HG03139 (cell line): ENCODE measurements at regions not wholly inside any gene's neighbourhood (a gene's known extent, or its start where the extent isn't known, plus 50 kb on each side); places are given as distances from the start of the nearest gene placed in this dataset.

Source experiments
- ATAC-seq: cut with Tn5 transposase; IDR thresholded peaks from one replicate; pipeline ENCODE4 v1.9.1; 2021; ENCODE audit not compliant: unreplicated experiment

DNA sequence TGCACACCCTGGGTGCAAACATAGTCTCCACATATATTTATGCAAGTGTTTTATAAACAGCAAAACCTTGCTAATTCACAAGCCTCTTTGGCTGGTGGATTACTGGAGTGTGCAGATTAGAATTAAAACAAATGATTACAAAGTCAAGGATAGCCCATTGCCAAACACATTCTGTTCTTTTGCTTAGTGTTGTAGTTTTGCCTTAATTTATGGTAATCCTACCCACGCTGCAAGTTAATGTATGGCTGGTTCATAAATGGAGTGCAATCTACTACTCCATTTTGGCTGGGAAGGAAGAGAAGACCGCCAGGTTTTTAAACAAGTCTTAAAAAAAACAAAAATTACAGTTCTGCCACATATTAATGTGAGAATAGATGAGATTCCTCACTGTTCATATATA lies 883.1 kb upstream of the KLHL29 start:
- no peak for ATAC-seq

DNA sequence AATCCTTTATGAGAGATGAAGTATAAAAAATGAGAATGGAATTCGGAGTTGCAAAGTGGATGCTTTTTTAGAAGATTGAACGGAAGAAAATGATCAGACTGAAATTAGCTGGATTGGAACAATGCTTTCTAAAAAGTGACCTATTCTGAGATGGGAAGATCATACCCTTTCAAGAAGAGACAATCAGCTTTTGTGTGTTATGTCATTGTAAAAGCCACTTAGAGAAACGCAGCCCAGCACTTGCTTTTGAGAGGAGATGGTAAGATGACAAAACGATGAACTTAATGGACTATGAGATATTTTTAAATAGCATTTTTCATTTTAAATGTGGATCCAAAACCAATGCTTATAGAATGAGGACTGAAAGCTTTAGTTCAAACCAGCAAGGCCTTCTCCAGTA lies 871.4 kb upstream of the KLHL29 start:
- ATAC-seq: no peak

DNA sequence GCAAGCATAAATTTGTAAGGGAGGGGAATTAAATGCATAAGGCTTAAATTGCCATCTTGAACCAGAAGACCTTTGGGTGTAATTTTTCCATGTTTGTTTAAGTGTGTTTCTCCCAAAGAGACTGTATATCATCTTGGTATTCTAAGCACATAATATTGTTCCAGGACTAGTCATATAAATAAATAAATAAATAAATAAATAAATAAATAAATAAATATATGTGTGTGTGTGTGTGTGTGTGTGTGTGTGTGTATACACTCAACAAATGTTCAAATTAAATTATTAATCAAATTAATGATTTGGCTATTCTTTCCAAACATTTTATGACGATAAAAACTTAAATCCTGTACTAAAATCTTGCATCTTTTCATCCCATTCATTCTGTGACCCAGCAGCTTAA lies 867.8 kb upstream of the KLHL29 start:
- no peak for ATAC-seq

DNA sequence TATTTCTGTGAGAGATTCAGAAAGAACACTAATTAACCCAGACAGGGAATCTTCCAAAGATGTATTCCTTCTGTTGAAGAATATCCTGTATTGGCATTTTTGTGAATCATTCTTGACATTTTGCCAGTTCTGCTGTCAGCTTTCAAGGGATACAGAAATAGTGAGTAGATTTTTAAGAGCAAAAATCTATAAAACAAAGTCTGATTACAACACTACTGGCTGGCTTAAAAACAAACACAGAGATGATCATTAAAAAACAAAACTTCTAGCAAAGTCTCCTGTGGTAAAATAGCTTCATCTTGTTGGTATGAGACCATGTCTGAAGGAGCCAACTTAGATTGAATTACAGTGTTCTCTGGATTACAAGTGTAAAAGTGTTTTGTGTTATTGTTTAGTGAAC lies 866.3 kb upstream of the KLHL29 start:
- ATAC-seq: no peak

DNA sequence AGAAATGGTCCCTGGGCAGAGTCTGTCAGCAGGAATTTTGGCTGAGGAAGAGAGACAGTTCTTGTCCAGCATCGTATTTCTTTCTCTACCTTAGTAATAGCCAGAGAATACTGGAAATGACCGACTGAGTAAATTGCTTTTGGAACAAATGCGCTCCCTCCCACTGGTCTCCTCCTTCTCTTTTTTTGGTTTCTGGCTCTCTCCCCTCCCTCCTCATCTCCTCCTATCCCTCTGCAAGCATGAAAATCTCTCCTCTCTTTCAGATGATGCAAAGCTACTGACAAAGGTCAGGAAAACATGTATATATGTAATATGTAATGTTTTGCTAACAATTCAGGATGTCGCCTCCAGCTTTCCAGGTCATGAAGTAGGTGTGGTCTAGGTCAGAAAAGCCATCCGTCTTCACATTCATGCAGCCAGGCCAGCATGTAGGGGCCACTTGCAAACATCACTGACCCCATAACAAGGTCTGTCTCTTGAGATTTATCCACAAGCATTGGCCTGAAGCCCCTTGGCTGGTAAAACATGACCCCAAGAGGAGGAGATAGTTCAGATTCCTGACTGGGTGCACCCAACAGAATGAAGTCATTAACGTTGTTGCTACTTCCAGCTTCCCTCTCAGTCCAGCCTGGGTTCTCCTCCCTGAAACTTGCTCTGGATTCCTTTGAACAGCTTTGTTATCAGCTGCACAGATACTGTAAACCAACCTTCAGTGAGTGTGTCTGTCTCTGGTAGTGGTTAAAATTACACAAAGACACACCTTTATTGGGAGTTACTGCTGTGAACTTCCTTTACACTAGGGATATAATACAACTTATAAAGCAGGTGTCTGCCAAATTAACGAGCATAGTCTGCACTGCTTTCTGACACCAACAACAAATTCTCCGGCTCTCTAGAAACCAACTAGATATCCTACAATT lies 864.4 kb upstream of the KLHL29 start:
- no peak for ATAC-seq

DNA sequence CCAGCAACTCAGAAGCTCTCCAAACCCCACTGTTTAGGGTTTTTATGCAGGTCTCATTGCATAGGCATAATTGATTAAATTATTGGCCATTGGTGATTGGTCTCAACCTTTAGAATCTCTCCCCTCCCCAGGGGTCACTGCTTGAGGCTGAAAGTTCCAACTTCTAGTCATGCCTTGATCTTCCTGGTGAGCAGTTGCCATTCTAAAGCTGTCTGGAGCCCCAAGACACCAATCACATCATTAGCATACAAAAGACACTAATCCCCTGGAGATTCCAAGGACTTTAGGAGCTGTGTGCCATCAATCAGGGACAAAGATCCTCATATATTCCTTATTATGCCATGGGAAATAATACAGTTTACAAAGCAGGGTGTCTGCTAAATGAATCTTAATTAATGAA lies 863.4 kb upstream of the KLHL29 start:
- ATAC-seq: no peak

DNA sequence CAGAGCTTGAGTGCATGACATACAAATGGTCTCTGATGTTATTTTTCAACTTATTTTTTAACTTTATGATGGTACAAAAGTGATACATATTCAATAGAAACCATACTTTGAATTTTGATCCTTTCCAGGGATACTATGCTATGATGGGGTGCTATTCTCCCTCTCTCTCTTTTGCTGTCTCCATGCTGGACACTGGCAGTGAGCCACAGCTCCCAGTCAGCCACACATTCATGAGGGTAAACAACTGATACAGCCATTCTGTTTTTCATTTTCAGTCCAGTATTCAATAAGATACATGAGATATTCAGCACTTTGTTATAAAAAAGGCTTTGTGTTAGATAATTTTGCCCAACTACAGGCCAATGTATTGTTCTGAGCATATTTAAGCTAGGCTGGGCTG lies 859.3 kb upstream of the KLHL29 start:
- ATAC-seq: no peak

DNA sequence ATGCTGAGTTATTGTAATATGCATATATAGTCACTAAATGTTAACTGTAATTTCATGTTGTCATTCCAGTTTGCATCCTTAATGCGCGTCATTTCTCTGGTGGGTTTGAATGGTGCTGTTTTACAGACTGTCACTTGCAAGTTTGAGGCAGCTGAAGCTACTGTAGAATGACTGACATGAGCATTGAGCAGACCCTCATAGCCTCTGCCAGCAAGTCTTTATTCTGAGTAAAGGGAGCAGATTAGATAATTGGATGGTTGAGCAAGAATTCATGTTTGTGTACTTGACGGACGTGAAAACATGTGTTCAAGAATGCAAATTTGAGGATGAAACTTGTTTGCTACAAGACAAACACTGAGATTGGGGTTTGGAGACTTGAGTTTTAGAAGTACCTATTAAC lies 854.8 kb upstream of the KLHL29 start:
- no peak for ATAC-seq

DNA sequence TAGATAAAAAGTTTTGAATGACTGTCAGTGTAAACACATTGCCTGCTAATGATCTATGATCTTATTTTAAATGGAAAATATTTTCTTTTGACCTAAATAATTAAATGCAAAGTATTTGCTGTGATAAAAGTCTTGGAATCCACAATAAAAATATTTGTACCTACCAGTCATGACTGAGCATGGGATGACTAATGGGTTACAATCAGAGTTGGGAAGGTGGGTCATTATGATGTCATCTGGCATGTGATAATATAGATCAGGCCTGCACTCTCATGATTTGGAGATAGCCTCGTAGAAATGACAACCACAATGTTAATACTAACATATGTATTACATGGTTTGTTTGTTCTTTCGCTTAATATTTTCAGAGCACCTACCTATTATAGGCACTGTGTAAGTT lies 848.8 kb upstream of the KLHL29 start:
- no peak for ATAC-seq

DNA sequence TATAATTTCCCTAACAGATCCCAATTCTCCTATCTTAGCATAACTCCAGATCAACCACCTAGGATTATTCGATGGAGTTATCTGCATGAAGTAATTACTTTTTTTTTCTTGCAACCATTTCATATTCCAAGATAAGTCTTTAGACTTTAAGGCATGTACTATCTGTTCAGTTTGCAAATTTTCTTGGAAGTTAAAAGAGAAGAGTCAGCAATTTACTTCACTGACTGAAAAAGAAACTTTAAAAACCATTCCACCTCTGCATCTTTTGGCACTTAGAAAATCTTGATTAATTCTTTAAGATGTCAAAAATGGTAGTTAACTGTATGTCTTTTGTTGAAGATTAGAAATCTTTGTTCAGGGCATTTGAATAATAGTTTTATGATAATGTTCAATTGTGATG lies 830.5 kb upstream of the KLHL29 start:
- no peak for ATAC-seq

DNA sequence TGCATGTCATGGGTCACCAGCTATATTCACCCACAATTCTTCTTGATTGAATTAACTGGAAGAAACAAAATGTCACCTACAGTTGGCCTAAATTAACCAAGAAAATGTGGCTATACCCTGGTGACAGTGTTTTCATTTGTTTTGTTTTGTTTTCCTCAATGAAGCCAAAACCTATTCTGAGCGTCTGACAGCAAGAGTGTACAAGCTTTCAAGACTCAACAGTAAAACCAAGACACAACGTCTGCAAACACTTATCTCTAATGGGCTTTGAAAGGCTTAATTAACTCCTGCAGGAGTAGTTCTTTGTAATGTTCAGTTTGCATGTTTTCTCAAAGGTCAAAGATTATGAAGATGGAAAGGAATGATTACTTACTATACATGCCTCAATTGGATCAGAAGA lies 827.6 kb upstream of the KLHL29 start:
- no peak for ATAC-seq

DNA sequence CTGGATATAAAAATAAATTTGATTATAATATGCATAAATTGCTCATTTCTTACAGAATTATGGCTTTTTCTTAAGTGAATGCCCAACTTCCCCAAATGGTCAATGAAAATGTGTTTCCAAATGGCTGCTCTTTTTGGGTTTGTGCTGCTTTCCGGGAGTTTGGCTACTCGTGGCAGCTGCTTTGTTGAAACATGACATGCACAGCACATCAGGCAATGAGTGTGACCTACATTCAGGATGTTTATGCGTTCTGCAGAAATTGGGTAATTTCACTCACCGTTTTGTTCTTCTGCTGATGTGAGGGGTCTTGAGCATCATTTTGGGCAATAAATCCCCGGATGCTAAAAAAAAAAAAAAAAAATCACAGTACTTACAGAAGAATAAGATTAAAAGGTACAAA lies 825.0 kb upstream of the KLHL29 start:
- no peak for ATAC-seq

DNA sequence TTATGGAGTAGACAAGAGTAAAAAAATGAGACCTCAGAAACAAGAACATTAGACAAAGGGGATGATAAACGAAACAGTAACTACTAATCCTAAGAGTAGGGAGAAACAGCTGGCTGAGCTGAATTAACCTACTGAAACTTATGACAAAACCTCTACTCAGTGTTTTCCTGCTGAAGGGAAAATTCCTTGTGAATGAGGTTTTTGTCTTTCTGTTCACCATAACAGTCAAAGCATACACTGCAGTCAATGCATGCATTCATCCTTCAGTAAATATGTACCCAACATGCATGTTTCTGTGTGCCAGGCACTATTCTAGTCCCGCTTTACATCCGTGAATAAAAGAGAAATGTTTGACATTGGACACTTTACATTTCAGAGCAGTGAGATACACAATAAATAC lies 805.6 kb upstream of the KLHL29 start:
- ATAC-seq: no peak

DNA sequence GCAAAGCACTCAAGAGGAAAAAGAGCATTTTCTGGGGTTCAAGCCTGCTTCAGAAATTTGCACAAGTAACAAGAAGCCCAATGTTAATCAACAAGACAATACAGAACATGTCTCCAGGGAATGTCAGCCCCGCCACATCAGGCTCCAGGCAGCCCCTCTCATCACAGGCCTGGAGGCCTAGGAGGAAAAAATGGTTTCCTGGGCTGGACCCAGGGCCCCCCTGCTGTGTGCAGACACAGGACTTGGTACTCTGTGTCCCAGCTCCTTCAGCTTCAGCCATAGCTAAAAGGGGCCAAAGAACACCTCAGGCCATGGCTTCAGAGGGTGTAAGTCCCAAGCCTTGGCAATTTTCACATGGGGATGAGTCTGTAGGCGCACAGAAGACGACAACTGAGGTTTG lies 802.9 kb upstream of the KLHL29 start:
- ATAC-seq: no peak

DNA sequence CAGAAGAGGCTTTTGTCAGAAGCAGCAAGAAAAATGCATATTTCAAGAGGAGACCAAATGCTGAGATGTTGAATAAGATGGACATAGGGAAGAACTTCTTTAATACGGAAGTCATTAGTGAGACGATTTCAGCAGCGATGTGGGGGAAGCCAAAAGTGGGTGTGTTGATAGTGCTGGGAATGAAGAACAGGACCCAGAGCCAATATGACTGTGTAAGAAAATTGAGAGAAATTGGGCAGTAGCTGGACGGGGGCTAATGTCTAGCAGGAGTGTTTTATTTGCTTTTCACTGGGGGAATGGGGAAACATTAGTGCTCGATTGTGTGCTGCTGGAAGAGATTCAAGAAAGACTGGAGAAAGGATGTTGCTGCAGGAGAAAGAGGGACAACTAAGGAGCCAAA lies 788.7 kb upstream of the KLHL29 start:
- no peak for ATAC-seq

DNA sequence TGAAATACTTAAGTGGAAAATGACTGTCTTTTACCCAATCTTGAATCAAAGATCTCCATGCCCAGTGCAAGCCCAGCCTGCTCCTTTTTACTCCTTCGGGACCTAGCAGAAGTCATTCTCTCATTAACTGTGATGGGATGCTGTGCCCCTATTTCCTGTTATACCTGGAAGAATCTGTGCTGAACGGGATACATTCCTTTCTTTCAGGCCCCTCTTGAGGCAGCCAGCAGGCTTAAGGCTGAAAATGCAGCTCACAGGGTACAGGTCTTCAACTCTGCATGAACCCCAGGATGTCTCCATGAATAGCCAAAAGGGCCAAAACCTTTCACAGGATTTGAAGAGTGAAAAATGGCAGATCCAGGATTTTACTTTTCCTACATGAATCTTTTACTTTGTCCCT lies 784.8 kb upstream of the KLHL29 start:
- ATAC-seq: no peak

DNA sequence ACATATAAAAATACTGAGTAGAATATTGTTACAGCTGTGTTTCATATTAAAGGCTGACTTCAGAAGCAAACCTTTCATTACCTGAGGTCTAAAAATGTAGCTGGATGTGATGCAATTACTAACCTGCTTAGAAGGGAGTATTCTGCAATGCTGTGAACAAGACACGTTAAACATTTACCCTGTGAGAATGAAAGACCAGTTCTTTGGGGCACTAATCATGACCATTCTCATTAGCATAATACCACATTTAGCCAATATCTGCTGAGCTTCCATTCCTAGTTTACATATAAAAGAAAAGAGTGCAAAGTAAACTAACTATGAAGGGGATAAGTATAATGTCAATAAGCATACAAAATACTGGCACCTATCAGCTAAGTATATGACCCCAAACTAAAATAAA lies 784.0 kb upstream of the KLHL29 start:
- no peak for ATAC-seq

DNA sequence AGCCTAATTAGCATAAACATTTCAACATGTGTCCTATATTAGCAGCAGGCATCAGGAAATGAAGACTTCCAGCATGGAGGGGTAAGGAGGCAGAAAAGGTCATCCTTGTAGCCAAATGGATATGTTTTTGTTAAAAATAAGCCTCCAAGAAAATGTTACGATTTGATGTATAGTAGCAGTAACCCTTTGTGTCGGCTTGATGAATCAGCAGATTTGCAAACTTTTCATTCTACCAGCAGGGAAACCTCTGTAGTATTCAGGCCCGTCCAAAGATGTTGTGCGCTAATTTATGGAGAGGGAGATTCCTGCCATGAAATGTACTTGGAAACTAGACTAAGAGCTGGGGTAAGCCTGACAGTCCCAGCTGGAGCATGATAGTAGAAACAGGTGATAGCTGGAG lies 780.8 kb upstream of the KLHL29 start:
- ATAC-seq: no peak

DNA sequence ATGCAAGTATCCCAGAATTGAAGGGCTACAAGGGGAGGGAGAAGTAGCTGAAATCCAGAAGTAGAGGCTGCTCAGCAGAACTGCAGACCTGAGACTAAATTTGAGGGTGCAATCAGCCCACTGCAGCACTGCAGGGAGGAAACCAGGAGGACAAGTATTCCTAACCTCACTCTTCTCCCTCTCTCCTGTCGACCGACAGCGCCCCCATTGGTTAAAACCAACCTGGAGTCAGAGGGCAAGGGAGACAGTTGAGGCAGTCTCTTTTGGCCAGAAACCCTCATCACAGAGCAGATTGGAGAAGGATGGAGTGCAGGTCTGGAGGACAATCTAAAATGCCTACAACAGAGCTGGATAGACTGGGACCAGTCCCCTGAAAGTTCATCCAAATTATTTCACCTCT lies 768.9 kb upstream of the KLHL29 start:
- no peak for ATAC-seq

DNA sequence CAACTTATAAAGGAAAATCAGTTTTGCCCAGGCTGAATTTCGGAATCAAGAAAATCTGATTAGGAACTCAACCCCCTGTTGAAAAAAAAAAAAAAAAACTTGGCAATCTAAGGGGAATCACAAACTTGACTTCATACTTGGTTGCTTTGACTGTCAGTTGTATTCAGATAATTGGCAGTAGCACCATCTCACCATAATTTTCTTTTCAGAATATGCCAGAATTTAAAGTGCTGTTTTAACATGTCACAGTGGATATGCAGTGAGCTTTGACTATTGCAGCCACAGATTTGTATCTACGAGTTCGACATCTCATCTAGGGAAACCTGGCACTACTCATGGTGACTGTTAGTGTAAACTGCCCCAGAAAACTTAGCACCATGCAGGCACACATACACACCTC lies 761.4 kb upstream of the KLHL29 start:
- no peak for ATAC-seq

DNA sequence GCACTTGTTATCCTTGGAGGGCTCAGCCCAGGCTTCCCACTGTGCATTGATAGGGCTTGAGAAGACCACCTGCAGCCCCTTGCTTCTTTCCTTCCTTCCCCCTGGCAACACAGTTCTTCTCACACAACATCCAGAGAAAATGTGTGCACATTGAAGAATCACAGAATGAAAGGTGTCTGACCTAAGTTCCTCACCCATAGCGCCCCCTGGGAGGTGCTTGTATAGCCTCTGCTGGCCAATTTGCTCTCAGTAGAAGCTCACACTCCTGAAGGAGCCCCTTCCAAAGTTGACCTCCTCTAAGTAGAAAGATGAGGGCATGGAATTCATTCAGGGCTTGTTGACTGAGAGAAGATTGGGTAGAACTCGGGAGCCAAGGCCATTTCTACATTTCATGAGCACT lies 758.4 kb upstream of the KLHL29 start:
- no peak for ATAC-seq

DNA sequence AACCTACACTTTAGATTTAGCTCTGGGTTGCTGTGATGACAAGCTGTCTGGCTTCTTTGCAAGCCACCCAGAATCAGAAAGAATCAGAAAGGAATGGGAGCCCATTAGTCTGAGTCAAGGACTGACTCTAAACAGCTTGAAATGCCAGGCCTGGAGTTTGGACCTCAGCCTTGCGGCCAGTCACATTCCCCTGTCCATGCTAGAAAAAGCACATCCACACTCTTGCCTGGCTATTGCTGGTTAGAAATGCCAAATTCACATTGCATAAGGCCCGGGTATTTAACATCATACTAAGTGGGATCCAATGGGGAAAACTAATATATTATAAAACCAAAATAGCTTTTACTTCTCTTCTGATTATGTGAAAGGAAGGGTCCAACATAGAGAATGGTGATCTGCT lies 756.8 kb upstream of the KLHL29 start:
- ATAC-seq: no peak

DNA sequence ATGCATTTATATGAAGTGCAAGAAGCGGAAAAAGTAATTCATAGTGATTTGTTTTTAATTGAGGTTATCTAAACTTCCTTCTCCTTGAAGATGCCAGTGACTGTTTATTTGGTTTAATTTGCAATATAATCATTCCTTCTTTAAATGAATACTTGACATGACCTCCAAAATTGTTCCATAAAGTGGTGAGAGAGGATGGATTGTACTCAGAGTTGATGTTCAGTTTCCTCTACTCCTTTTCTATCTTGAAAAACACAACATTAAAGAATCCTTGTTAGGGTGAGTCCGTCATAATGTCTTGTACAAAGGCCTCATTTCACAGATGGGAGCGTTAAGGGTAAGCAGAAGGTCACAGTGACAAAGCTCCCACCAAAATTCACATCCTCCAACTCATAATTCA lies 756.1 kb upstream of the KLHL29 start:
- ATAC-seq: no peak
